ENCODE measurements at regions not wholly inside any gene's neighbourhood (a gene's known extent, or its start where the extent isn't known, plus 50 kb on each side); places are given as distances from the start of the nearest gene placed in this dataset.

- no peak for TF ChIP-seq CTCF (conservative IDR thresholded peaks at IDR 0.05; ENCODE audit: low read depth, low read length)
- no peak overlapping the region for H3K4me3 ChIP-seq (ENCODE audit: low read depth, low read length)
- no peak for DNase-seq (ENCODE audit: low read depth)
Measured at GRCh38 chr14:39939023-39939422, 506.8 kb upstream of the FBXO33 start.

GRCh38 chr14:39912192-39913100 lies 480.2 kb upstream of the FBXO33 start:
- DNase-seq (ENCODE audit: low read depth) = no peak
- no peak overlapping the region for H3K4me3 ChIP-seq (ENCODE audit: low read depth, low read length)
- TF ChIP-seq CTCF (conservative IDR thresholded peaks at IDR 0.05; ENCODE audit: low read depth, low read length) = no peak

- H3K4me3 ChIP-seq (ENCODE audit: low read depth, low read length) = no peak overlapping the region
- TF ChIP-seq CTCF (conservative IDR thresholded peaks at IDR 0.05; ENCODE audit: low read depth, low read length) = no peak
- no peak for DNase-seq (ENCODE audit: low read depth)
Measured at GRCh38 chr14:39897657-39898056, 465.4 kb upstream of the FBXO33 start.

- DNase-seq (ENCODE audit: low read depth) = no peak
- TF ChIP-seq CTCF (conservative IDR thresholded peaks at IDR 0.05; ENCODE audit: low read depth, low read length) = no peak
- no peak overlapping the region for H3K4me3 ChIP-seq (ENCODE audit: low read depth, low read length)
Measured at GRCh38 chr14:39890026-39890425, 457.8 kb upstream of the FBXO33 start.

- DNase-seq (ENCODE audit: low read depth) = no peak
- H3K4me3 ChIP-seq (ENCODE audit: low read depth, low read length) = no peak overlapping the region
- TF ChIP-seq CTCF (conservative IDR thresholded peaks at IDR 0.05; ENCODE audit: low read depth, low read length) = no peak
Measured at GRCh38 chr14:39884091-39884490, 451.9 kb upstream of the FBXO33 start.

GRCh38 chr14:39880965-39881364 lies 448.7 kb upstream of the FBXO33 start:
- H3K4me3 ChIP-seq (ENCODE audit: low read depth, low read length) = no peak overlapping the region
- no peak for TF ChIP-seq CTCF (conservative IDR thresholded peaks at IDR 0.05; ENCODE audit: low read depth, low read length)
- no peak for DNase-seq (ENCODE audit: low read depth)
